Limb (tissue), 2 donors: ENCODE measurements at regions not wholly inside any gene's neighbourhood (a gene's known extent, or its start where the extent isn't known, plus 50 kb on each side); places are given as distances from the start of the nearest gene placed in this dataset.
"Not testable (repeated sequence)": the region's sequence is repeated elsewhere in the genome, so short reads cannot be mapped to it uniquely, and the experiment has no call there.

ENCODE experiments used
- DNase-seq, 2 donors: peaks; one replicate each; pipeline ENCODE4 v3.0.0-alpha.2; 2016; ENCODE audit errors: extremely low spot score in 2 of 2

- no peak for DNase-seq
Measured at GRCh38 chr13:99792079-99792921, 179.3 kb downstream of the ZIC5 start.

DNA sequence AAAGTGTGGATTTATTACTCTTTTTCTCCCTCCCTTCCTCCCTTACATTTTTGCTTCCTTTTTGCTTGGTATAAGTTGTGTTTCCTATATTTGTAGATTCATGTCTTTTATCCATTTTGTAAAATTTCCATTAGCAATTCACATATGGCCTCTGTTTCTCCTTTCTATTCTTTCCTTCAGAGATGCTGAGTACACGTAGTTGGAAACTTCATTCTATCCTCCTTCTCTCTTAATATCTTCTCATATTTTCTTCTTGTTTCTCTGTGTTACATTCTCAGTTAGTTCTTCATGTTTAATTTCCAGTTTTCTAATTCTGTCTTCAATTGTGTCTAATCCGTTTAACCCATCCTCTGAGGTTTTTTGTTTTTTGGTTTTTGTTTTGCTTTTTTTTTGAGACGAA, 188.9 kb downstream of the ZIC5 start:
- no peak for DNase-seq

DNA sequence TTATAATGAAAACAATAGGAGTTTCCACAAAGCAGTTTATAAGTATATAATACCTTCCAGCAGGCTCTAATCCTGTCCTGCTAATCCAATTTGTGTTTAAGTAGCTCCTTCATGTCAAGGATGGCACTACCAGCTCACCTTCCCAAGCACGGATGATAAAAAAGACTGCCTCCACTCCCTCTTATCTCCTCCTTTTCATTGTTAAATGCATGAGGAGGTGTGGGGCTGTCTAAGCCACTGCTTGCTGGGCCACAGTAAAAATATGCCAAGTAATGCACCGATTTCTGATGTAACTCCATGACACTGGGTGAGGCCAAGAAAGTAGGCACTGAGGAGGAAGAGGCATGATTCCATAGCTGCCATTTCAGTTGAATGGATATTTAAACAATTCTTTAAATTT, 193.1 kb downstream of the ZIC5 start:
- DNase-seq: no peak

GRCh38 chr13:99777873-99778272, 193.7 kb downstream of the ZIC5 start:
- DNase-seq: no peak

- DNase-seq: no peak
Measured at GRCh38 chr13:99774644-99775043, 196.9 kb downstream of the ZIC5 start.

DNA sequence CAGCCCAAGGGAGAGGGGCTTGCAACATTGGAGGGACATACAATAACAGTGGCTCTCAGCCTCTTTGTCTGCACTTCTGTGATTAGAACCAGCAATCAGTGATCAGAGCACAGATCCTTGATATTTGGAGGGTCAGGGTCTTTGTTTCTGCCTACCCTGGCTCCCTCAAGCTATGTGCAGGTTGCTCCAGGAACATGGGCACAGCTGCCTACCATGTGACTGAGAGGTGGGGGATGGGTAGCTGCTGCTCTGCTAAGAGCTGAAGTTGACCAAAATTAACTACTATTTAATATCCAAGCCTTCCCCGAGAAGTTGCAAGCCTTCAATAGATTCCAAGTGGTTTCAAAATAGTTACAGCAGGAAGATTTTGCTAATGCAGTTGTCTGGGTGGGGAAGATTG, 202.6 kb downstream of the ZIC5 start:
- DNase-seq: no peak

- DNase-seq: no peak
Measured at GRCh38 chr13:99766641-99767045, 204.9 kb downstream of the ZIC5 start.

DNA sequence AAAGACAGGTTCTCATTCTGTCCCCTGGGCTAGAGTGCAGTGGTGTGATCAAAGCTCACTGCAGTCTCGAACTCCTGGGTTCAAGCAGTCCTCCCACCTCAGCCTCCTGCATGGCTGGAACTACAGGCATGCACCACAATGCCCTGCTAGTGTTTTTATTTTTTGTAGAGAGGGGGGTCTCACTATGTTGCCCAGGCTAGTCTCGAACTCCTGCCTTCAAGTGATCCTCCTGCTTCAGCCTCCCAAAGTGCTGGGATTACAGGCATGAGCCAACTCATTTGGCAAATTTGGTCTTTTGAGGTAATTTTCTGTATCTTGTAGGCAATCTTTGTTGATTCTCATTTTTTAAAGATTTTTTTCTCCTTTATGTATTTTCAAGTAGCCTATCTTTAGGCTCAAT, 205.7 kb downstream of the ZIC5 start:
- DNase-seq: no peak

GRCh38 chr13:99760456-99760855, 211.1 kb downstream of the ZIC5 start:
- DNase-seq: no peak

- no peak for DNase-seq
Measured at GRCh38 chr13:99759163-99759552, 212.4 kb downstream of the ZIC5 start.

DNA sequence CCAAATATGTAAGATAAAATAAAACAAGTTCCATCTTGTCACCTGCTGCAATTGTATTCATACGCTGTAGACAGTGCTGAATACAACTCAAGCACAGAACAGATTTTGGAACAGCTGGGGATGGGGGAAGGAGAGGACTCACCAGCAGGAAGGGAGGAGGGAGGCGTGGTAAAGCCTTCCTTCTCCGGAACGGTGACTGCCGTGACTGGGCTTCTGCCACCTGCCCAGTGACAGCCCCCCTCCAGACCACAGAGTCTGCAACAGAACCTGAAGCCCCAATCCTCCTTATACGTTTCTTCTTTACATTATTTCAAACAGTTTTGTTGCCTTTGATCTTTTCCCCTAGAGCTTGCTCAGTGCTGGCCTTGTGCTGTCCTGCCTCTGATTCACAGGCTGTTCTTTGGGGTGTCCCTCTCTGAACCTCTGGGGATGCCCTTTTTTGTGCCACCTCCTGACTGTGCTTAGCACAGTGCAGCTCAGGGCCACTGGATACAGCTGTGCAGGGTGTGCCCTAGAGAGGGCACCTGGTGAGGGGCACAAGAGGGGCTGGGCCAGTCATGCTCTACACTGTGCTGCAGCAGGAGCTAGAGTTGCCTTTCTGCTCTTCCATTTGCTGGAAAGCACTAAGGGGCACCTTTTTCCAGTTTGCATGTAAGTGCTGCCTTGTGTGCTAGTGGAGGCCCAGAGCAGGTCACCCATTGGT, 213.0 kb downstream of the ZIC5 start:
- no peak for DNase-seq

DNA sequence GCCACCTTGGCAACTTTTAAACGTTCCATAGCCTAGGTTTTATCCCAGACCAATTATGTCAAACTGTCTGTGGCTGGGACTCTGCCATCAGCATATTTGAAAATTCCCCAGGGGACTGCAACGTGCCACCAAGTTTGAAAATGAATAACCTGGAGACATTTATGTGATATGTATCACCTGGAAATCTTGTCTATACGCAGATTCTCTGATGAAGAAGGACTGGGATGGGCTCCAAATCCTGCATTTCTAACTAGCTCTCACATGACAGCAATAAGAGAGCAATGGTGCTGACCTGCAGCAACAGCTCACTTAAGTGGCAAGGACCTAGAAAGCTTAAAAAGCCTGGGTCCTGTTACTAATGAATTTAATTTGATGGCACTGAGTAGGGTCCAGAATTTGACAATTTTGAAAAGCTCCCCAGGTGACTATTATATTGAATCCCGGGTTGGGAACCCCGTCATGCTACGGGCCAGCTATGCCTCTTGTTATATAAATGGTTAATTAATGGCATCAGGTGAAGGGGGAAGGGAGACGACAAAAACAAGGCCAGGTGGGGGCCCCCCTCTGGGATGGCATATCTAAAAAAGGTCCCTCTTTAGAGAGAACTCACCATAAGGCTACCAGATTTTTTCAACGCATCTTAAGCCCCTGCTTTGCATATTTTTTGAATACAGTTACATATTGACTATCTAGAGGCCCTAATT, 213.7 kb downstream of the ZIC5 start:
- DNase-seq: no peak

GRCh38 chr13:99756281-99756680, 215.3 kb downstream of the ZIC5 start:
- DNase-seq: no peak

- not testable (repeated sequence) for DNase-seq
Measured at GRCh38 chr13:99754750-99755149, 216.8 kb downstream of the ZIC5 start.

- DNase-seq: no peak
Measured at GRCh38 chr13:99752373-99752772, 219.2 kb downstream of the ZIC5 start.

GRCh38 chr13:99751517-99752199, 219.9 kb downstream of the ZIC5 start:
- DNase-seq: no peak

GRCh38 chr13:99750951-99751350, 220.6 kb downstream of the ZIC5 start:
- no peak for DNase-seq

DNA sequence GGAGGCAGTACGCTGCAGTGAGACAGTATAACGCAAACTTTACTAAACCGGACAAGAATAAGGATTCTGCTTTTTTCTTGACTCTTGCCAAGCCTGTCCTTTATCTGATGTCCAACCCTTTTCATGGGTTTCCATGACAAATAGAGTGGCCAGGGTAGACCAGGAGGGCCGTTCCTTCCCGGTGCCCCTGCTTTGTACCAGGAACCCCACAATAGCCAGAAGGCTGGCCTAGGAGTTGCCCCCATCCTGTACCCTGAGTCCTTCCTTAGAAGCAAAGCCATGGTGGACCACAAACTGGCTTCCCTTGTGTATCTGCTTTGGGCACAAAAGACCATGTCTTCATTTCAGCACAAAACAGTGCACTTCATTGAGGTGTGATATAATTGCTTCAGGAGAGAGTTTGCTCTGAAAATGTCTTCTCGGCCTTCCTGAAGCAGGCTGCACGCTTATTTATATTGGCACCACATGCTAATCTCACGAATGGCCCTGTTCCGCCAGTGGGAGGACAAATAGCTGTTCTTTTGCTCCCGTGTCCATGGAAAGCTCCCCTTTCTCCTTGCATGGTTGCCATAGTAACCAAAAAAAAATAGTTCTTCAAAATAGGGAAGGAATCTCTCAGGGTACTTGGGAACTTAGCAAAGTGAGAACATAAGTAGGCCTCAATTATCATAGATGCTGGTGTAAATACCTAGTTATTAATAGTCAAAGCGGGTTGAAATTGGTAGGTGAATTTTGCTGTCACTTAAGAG, 222.1 kb downstream of the ZIC5 start:
- no peak for DNase-seq

DNA sequence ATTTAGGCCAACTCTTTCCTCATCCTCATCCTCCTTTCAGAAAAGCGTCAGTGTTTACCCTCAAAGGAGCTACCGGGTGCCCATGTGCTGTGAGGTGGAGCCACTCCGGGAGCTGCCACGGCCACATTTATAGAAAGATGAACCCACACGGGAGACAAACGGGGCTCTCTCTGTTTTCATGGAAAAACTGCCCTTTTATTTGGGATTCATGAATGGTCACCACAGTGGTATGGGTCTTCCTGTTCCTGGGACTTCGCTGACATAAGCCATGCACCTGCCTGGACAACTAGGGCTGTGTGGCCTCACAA, 224.2 kb downstream of the ZIC5 start:
- DNase-seq: no peak

DNA sequence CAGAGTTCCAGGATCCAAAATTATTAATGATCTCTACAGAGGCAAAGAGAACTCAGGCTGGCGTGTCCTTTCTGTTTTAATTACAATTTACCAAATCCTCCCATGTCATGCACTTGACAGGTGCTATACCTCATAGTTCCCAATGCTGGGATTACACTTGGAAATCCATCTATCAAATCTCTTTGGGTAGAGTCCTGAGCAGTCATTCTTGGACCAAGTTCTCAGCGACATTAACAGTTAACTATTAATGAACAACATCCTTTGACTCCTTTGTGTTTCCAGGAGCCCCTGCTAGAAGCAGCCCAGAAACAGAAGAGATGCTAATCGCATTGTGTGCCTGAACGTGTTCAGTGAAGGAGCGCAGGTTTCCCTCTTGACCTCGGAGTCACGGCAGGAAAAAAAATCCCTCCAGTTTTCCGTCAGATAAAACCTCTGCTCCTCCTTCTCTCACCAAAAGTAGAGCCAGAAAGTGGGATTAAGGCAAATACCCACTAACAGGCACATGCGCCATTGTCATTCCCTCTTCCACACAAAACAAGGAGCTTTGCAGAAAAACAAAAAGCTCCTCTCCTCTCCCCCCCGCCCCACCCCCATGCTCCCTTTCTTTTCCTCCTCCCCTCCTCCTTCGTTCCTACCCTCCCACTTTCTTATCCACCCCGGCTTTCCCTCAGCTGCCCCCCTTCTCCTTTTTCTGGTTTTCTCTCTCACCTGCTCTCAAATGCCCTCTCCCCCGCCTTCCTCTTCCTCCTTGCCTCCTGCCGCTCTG, 224.7 kb downstream of the ZIC5 start:
- DNase-seq: no peak

- DNase-seq: no peak
Measured at GRCh38 chr13:99743094-99743493, 228.5 kb downstream of the ZIC5 start.
